ENCODE measurements at regions not wholly inside any gene's neighbourhood (a gene's known extent, or its start where the extent isn't known, plus 50 kb on each side); places are given as distances from the start of the nearest gene placed in this dataset.
"Not testable (repeated sequence)": the region's sequence is repeated elsewhere in the genome, so short reads cannot be mapped to it uniquely, and the experiment has no call there.

DNA sequence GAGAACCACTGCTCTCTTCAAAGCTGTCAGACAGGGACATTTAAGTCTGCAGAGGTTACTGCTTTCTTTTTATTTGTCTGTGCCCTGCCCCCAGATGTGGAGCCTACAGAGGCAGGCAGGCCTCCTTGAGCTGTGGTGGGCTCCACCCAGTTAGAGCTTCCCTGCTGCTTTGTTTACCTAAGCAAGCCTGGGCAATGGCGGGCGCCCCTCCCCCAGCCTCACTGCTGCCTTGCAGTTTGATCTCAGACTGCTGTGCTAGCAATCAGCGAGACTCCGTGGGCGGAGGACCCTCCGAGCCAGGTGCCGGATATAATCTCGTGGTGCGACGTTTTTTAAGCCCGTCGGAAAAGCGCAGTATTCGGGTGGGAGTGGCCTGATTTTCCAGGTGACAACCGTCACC is 150.8 kb downstream of the FAM170A start:
- TF ChIP-seq, protein P1, sequence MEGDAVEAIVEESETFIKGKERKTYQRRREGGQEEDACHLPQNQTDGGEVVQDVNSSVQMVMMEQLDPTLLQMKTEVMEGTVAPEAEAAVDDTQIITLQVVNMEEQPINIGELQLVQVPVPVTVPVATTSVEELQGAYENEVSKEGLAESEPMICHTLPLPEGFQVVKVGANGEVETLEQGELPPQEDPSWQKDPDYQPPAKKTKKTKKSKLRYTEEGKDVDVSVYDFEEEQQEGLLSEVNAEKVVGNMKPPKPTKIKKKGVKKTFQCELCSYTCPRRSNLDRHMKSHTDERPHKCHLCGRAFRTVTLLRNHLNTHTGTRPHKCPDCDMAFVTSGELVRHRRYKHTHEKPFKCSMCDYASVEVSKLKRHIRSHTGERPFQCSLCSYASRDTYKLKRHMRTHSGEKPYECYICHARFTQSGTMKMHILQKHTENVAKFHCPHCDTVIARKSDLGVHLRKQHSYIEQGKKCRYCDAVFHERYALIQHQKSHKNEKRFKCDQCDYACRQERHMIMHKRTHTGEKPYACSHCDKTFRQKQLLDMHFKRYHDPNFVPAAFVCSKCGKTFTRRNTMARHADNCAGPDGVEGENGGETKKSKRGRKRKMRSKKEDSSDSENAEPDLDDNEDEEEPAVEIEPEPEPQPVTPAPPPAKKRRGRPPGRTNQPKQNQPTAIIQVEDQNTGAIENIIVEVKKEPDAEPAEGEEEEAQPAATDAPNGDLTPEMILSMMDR (IDR thresholded peaks at IDR 0.05), result not testable (repeated sequence)
- not testable (repeated sequence) for TF ChIP-seq POLR2A (IDR thresholded peaks at IDR 0.05)
